ENCODE measurements at regions not wholly inside any gene's neighbourhood (a gene's known extent, or its start where the extent isn't known, plus 50 kb on each side); places are given as distances from the start of the nearest gene placed in this dataset.

DNA sequence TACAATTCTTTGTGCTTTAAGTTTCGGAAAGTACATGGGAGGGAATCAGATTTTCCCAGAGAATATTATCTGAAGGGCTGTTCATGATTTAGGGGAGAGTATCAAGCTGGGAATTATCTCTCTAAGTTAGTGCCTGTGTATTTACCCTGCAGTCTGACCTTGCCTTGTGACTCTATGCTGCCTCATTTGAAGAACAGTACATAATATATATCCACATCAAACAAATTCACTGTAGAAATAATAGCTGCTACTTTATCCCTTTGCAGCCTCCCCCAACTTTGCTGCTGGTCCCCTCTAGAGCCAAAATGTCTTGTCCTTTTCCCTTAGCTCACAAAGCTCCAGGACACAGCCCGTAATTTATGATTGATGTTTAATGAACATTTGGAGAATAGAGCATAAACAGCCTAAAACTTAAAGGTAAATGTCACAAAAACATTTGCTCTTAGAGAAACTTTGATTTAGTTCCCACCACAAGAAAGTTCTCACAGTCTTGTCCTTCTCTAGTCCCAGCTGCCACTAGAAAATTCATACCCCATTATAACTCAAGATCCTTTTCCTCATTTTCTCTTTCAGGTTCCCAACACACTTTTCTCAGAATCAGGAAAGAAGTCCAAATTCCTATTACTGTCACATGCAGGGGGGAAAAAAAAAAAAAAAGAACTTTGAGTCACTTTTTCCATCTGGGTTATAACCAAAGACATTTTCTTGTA lies 1009.6 kb downstream of the FLRT2 start:
- DNase-seq: no peak

DNA sequence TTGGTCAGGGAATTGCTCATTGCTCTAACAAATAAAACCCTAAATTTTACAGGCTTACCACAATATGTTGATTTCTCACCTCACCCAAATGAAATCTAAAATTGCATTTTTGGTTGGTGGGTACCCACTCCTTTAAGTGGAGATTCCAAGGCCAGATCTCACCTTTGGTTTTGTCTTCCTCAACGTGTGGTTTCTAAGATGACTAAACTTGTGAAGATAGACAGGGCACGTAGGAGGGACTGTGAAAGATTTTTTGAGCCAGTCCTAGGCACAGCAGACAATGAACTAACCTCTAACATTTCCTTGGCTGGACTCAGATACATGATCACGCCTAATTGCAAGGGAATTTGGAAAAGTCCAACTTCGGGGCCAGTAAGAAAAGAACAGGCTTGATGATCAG lies 1003.9 kb downstream of the FLRT2 start:
- DNase-seq: no peak

DNA sequence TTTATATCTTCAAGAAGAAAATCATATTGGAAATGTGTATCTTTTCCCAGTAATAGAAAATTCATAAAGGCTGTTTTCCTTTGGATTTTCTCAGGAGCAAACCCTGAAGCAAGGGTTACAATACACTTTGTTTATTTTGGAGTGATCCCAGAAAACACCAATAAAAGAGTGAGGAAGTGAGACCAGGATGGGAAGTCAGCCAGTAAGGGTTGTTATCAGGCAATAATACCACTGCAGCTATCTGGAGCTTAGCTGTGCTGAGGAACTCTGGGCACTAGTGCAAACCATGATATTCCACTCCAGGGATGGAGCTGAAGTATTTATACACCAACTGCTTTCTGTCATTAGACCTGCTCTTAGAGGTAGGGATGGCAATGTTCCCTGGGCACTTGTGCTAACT lies 1002.3 kb downstream of the FLRT2 start:
- no peak for DNase-seq

DNA sequence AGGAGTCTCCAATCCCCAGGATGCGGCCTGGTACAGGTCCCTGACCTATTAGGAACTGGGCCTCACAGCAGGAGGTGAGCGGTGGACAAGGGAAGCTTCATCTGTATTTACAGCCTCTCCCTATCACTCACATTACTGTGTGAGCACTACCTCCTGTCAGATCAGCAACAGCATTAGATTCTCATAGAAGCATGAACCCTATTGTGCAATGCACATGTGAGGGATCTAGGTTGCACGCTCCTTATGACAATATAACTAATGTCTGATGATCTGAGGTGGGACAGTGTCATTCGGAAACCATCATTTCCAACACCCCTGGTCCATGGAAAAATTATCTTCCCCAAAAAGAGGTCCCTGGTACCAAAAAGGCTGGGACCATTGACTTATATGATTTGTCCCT lies 1000.5 kb downstream of the FLRT2 start:
- no peak for DNase-seq

DNA sequence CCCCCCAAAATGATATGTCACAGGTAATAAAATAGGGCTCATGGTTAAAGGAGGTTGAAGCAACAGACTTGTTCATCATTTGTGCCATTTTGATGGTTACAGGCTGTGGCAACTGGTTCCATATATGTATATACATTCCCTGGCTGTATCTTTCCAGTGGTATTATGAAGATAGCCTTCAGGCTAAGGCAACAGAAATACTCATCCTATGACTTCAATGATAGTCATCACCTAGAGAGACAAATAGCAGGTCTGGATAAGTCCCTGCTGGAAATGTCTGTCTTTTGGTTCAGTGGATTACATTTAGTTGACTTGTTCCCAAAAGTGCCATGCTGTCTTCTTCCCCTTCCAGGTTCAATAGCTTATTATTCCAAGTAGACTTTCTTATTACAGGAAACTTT lies 997.4 kb downstream of the FLRT2 start:
- DNase-seq: no peak

DNA sequence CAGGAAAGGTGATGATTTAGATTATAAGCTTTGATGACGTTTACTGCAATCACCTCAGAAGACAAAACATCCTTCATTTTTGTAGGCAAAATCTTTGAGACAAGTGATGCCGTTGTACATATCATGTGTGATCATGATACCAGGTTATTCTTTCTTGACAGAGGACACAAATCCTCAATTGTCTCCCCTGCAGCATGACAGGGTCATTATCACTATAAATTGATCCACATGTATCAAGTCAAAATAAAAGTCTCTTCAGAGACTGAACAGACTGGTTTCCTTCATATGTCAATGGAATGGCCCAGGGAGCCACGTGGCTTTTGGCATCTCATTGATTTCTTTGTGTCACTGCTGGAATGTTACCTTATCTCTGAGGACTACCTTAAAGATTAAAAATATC lies 995.7 kb downstream of the FLRT2 start:
- DNase-seq: no peak

DNA sequence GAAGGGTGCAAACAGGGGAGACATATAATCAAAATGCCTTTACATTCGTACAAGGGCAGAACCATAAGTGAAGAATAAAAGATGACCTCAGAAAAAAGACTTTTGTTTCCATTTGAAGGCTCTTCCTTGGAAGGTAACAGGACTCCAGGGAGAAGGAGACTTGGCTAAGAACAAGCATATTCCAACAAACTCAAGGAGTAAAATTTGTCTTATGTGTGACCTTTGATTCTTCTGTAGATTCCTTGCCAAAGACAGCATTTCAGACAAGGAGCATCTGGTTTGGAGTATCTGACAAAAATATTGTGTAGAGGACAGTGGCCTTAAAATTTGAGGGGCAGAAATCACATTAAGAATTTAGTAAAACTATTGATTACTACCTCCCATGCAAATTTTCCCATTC lies 991.9 kb downstream of the FLRT2 start:
- DNase-seq: no peak

DNA sequence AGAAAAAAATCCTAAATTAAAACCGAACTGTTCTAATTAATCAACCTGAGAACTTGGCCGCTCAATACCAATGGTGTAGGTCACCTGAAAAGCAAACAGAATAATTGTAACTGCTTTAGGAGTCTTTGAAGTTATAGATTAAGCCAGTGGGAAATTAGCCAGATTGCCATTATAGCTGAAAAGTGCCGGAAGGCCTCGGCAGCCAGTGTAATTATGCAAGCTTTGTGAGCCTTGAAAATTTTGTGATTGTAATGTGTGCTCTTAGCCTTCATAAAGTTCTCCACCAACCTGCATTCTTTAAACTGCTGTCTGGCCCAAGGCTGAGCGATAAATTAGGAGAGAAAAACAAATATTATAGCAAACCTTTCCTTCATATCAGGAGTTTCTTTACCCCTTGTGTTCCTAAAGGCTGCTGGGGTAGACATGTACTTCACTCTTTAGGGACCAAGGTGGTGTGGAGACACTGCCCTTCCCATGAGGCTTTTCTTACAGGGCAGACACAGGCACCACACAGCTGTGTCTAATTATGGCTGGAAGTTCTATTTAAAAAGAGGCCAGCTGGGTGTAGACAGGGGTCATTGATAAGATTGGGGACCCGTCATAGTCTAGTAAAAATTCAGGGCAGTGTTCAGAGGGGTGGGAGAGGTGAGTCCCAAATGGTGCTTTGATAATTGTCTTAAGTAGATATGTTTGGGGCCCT lies 991.2 kb downstream of the FLRT2 start:
- DNase-seq: no peak

DNA sequence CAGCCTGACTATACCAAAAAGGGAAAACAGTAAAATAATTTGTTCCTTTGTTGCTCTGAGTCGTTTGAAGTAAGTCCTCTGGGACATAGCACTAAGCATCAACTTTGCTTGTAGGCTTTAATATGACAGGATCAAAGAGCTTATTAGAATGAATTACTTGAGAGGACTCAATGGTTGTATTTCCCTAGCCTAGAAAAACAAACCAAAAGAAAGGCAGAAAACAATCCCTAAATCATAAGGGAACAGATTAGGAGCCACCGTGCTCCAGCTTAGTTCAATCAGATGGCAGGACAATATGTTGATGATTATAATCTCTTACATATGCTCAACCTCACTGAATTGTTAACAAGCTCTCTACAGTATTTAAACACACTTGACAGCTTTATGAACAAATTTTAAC lies 988.4 kb downstream of the FLRT2 start:
- DNase-seq: no peak

DNA sequence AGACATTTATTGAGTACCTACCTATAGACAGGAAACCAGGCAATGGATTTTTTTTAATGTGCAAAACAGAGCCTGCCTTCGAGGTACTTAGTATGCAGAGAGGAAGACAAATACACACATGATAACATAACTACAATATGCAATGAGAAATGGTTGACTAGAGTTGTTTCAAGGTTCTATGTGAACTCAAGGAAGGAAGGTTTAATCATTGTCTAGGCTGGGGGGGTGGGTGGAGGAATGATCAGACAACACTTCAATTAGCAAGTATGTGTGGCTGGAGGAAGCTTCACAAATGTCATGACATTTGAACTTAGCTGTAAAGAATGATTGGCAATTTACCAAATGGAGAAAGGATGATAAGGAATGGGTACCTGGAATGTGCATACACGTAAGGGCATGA lies 985.3 kb downstream of the FLRT2 start:
- DNase-seq: no peak

DNA sequence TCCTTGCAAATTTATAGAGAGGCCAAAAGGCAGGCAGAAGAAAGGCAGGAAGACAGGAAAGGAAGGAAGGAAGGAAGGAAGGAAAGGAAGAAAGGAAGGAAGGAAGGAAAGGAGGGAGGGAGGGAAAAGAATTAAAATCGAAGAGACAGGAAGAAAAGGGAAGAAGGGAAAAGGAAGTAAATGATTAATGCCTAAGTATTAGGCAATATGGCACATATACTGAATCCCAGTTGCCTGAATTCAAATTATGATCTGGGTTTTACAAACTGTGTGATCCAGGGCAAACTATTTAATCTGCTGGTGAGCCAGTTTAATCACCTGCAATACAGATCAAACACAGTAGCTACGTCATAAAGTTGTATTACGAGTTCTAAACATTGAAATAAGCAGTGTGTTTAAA lies 983.6 kb downstream of the FLRT2 start:
- DNase-seq: no peak

DNA sequence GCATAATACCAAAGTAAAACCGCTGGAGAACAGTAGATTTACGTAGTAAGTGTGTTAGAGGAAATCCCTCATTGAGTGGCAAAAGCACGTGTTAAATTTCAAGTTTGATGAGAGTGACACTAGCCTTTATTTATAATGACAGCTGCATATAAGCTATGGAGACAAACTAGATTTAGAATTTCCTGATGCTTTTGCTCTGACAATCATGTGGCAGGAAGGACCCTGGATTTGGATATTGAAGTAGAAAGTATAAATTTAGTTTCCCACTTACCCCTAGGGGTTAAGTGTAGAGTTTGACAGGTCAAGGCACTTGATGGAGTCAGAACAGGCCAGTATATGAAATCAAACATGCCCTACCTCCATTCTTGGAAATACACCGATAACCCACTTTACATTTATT lies 983.1 kb downstream of the FLRT2 start:
- no peak for DNase-seq

DNA sequence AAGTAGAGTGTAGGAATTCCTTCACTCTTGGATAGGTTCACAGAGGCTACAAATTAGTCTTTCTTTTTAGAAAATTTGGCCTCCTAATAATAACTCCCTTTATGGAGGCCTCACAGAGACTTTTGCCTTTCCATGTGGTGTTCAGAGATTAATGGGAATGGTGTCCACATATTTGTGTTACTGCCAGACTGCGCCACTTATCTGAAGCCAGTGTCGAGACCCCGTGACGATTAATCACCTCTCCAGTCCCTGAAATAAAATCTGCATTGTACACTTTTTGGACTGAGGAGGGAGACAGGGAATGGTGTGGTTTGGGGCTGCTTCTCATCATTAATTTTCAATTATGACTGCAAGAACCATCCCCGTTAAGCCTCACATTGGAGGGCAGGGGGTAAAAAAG lies 980.5 kb downstream of the FLRT2 start:
- DNase-seq: no peak

DNA sequence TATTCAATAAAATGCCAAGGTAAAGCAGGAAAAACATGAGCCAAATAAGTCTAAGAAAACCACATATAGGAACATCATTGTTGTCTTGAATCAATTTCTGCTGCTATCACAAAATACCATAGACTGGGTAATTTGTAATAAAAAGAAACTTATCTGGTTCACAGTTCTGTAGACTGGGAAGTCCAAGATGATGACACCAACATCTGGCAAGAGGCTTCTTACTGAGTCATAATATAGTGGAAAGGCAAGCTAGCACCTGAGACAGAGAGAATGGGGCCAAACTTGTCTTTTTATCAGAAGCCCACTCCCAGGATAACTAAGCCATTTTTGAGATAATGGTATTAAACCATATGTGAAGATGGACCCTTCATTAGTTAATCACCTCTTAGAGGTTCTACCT lies 975.9 kb downstream of the FLRT2 start:
- no peak for DNase-seq

DNA sequence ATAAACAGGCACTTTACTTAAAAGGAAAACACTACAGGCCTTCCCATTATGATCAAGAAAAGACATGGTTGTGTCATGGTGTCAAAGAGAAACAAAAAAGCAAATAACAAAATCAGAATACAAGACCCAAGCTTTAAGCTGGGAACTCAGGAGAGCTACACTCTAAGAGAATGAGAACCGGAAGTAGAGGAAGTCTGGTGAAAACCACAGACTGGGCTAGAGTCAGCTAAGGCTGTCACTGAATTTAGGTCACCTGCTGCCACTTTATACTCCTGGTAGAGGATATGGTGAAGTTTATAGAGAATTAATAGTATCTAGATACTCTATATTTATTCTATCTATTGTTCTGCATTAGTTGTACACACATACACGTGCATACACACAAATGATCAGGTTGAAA lies 971.7 kb downstream of the FLRT2 start:
- peak; percentile 77 for DNase-seq

DNA sequence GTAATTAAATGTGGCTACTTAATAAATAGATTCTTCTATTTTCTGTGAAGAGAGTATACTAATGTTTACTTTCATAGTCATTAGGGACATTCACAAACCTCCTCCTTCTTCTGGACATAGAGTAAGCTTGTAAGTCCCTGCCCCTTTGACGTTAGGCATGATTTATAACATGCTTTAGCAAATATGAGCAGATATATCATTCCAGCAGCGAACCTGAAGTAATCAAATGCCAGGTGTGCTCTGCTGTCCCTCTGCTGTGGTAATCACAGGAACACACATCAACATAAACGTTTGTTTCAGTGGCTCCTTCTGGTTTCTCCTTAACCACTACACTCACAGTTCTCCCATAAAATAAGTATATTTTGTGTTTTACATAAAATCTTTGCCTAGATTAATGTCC lies 961.8 kb downstream of the FLRT2 start:
- no peak for DNase-seq

DNA sequence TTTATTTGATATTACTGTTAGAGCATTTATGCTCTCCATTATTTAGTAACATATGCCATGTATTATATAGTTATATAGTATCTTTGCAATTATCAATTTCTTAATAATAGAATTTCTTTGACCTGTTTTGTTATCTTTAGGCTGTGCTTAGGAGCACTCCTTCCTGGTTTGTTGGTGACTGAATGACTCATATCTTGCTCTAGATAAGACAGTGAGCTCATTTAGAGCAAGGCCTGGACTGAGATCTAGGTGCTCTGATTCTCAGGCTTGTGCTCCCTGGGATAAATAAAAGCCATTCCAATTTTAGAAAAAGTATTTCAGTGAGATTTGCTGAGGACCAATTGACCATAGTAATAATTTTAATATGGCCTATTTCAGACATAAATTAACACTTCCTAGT lies 951.2 kb downstream of the FLRT2 start:
- peak; percentile 24 for DNase-seq

DNA sequence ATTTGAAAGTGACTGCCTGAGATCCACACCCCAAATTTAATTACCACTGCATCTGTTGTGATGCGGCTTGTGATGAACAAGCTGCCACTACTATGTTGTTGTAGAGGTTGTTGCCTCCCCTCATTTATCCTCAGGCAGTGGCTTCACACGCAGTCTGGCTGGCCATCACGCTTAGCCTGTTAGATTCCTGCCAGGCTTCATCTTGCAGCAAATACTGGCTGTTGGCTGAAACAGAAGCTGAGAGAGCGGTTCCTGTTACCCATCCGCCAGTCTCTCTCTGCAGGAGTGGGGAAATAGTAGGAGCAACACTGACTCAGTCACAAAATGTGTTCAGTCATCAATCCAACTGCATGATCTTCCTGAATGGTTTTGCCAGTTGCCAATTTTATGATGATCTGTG lies 934.4 kb downstream of the FLRT2 start:
- no peak for DNase-seq

DNA sequence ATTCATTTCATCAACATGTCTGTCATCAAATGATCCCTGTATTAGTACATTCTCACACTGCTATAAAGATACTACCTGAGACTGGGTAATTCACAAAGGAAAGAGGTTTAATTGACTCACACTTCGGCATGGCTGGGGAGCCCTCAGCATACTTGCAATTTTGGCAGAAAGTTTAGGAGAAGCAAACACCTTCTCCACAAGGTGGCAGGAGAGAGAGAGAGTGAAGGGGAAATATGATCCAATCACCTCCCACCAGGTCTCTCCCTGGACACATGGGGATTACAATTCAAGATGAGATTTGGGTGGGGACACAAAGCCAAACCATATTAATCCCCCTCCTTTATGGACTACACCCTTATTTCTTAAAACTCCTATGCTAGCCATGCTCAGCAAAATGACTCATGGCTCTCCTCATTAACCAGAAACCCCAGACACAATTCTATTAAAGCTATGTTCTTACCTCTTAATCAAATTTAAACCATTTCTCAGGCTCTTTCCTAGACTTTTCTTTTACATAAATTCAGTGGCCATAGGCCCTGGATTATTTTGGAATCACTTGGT lies 932.3 kb downstream of the FLRT2 start:
- peak; percentile 65 for DNase-seq

DNA sequence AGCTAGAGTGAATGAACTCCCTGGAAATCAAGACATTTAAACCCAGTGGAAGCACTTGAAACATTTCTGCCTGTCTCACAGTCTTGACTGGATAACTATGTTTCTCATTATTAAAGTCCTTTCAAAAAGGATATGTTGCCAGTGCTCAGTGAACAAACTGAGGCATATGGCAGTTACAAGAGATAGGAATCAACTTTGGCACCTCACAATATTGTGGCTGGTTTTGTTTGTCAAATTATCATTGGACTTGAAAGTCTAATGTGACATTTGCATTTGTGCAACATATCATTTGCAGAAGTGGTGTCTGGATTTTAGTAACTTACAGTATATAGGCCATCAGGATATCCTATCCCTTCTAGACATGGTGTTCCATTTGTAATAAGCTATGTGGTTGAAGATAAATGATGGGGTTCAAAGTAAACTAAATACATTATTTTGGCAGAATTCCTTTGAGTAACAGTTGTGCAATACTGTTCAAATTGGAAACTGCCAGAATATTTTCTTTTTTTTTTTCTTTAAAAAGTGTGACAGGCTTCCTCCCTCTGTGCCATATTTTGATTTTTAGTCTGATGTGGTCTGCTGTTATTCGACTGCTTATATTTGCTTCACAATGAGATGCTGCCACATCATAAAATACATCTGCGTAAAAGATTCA lies 927.7 kb downstream of the FLRT2 start:
- DNase-seq: no peak

DNA sequence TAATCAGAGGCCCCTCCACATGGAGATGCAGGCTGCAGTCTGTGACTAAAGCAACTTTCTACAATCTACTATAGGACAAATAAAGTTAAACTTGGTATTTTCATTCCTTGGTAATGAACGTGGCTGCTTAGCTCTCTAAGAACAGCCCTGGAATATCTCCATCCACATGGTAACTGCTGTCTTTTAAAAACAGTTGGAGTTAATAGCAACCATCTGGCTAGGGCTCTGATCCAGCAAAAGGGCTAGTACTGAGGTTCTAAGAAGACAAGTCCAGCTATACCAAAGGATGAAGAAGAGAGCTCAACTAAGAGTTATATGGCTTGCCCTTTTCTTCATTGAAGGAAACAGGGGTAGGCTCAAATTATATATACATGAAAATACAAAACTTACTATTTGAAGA lies 920.1 kb downstream of the FLRT2 start:
- DNase-seq: no peak

DNA sequence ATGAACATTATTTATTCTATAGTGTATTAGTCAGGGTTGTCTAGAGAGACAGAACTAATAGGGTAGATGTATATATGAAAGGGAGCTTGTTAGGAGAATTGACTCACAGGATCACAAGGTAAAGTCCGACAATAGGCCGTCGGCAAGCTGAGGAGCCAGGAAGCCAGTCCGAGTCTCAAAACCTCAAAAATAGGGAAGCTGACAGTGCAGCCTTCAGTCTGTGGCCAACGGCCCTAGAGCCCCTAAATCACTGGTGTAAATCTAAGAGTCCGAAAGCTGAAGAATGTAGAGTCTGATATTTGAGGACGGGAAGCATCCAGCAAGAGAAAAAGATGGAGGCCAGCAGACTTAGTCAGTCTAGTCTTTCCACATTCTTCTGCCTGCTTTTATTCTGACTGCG lies 912.2 kb downstream of the FLRT2 start:
- peak; percentile 71 for DNase-seq

DNA sequence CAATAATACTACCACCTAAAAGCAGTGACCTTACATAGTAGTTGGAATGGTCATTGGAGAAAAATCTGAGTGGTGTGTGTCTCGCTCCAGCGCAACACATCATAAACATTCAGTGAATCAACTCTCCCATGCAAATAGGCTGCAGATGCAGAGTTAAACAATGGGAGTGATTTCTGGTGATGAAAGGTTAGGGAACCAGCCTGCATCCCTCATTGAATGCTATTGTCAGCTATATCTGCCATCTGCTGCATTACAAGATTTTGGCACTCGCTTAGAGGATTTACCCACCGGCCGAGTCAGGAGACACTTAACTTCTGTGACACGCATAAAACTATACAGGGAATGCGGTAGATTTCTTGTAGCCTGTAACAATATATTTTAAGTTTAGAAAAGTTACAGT lies 900.9 kb downstream of the FLRT2 start:
- DNase-seq: no peak

DNA sequence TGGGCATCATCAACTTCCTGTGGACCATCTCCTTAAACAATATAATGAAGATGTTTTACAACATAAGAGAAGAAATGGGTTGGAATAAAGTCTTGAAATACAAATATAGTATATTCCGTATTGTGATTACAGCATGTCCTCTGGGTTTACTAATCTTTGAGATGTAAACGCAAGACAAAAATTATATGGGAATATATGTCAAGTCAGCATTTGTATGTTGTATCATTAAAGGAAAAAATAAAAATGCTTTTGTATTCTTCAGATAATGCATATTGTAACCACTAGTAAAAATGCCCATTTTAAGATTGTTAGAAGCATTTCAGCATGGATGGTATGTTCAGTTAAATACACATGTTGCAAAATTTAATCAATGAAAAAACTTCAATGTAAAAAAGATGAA lies 893.3 kb downstream of the FLRT2 start:
- no peak for DNase-seq
